C4-2B (cell line): ENCODE measurements at regions not wholly inside any gene's neighbourhood (a gene's known extent, or its start where the extent isn't known, plus 50 kb on each side); places are given as distances from the start of the nearest gene placed in this dataset.

Experiments
- H3K27ac ChIP-seq: fragments of 450-650 bp; 2 replicates; pipeline ENCODE4 v1.5.1; 2017
- ZFX ChIP-seq: fragments of 450-650 bp; IDR thresholded peaks from 2 replicates; pipeline ENCODE4 v1.6.1; 2017
- TF ChIP-seq, protein P1 (sequence below): fragments of 450-650 bp; conservative IDR thresholded peaks from 2 replicates; pipeline ENCODE4 v1.5.1; 2017; ENCODE audit warnings: mild to moderate bottlenecking

DNA sequence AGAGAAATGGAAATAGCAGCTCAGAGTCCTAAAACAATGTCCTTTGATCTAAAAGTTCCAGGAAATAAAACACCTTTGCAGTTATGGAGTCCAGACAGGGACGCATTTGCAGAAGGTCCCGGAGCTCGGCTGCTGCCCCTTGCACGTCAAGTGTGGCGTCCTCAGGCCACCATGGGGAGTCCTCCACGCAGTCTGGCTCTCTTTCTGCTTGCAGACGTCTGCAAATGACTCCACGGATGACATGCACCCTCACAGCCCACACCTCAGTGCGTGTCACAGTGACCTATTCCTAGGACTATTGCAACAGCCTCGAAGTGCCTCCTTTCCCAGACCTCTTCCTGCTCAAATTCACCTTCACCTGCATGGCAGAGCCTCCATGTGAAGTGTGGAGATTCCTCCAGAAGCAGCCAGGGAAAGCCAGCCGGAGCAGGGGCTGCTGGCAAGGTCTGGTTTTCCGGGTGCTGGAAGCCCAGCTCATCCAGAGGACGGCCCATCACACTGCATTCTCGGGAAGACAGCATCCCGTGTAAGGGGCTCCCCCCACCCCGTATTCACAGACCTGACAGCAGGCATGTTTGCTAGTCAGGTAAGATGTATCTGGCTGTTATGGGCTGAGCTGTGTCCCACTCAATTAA, 137.7 kb downstream of the ASB1 start:
- no peak overlapping the region for H3K27ac ChIP-seq
- TF ChIP-seq, protein P1, sequence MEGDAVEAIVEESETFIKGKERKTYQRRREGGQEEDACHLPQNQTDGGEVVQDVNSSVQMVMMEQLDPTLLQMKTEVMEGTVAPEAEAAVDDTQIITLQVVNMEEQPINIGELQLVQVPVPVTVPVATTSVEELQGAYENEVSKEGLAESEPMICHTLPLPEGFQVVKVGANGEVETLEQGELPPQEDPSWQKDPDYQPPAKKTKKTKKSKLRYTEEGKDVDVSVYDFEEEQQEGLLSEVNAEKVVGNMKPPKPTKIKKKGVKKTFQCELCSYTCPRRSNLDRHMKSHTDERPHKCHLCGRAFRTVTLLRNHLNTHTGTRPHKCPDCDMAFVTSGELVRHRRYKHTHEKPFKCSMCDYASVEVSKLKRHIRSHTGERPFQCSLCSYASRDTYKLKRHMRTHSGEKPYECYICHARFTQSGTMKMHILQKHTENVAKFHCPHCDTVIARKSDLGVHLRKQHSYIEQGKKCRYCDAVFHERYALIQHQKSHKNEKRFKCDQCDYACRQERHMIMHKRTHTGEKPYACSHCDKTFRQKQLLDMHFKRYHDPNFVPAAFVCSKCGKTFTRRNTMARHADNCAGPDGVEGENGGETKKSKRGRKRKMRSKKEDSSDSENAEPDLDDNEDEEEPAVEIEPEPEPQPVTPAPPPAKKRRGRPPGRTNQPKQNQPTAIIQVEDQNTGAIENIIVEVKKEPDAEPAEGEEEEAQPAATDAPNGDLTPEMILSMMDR = no peak
- TF ChIP-seq ZFX = no peak

DNA sequence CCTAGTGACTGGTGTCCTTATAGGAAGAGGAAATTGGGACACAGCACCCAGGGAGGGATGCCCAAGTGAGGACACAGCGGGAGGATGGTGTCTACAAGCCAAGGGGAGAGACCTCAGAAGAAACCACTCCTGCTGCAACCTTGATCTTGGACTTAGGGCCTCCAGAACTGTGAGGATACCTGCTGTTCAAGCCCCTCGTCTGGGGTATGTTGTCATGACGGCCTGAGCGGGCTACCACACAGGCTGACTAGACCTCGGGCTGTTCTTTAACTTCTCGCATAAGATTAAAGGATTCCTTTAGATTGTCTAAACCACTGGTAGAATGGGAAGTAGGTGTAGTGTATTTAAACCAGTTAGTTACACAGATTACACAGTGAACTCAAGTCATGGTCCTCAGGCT, 138.3 kb downstream of the ASB1 start:
- no peak for TF ChIP-seq ZFX
- TF ChIP-seq, protein P1 = no peak
- H3K27ac ChIP-seq = no peak overlapping the region

DNA sequence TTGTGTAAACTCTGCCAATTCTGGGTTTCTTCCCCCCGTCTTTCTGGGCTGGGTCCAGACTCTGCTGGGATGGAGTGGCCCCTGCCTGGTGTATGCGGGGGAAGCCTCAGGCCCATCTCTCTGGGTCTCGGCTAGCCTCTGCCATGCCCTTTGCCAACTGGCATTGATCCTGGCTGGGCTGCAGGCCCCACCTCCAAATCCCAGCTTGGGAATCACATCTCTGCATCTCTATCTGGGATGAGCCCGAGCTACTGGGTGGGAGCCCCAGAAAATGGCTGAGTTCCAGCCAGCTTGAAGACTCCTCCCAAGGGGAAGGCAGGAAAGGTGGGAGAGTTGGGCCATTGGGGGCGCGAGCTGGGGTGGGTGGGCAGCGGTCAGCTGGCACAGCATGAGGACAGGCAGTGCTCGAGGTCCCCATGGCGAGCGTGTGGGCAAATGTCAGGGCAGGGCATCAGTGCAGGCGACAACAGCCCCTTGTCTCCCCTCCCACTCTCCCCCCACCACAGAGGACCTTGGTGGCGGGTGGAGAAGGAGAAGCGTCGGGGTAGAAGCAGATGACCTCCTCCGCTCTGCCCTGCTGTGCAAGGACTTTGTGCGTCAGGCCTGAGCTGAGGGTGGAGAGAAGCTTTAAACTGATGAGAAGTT, 139.4 kb downstream of the ASB1 start:
- no peak overlapping the region for H3K27ac ChIP-seq
- TF ChIP-seq ZFX = no peak
- TF ChIP-seq, protein P1 = no peak

DNA sequence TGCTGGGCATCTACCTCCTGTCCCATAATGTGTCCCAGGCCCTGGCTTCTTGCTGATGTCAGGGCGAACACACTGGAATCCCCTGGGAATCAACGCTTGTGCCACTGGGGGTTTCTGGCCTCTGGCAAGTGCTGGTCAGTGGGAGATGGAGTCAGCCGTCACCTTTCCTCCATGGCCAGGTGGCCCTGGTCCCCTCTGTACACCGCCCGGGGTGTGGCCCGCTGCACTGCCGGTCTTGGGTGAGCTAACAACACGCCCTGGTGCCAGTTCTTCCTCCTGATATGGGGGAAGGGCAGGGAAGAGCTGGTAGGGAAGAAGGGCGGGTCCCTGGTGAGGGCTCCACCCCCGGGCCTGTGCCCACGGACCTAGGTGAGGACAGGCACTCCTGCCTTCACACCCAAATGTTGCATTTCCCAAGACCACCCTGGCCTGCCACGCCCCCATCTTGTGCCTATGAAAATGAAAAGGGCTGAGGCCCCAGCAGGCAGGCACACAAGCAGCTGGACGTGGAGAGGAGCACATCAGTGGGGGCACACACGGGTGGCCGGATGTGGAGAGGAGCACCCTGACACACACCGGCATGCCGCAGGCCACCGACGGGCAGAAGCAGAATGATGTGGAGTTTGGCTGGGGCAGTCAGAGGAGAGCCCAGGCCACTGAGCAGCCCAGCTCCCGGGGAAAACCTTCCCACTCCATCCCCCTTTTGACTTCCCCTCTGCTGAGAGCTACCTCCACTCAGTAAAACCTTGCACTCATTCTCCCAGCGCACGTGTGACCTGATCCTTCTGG, 140.5 kb downstream of the ASB1 start:
- no peak overlapping the region for H3K27ac ChIP-seq

DNA sequence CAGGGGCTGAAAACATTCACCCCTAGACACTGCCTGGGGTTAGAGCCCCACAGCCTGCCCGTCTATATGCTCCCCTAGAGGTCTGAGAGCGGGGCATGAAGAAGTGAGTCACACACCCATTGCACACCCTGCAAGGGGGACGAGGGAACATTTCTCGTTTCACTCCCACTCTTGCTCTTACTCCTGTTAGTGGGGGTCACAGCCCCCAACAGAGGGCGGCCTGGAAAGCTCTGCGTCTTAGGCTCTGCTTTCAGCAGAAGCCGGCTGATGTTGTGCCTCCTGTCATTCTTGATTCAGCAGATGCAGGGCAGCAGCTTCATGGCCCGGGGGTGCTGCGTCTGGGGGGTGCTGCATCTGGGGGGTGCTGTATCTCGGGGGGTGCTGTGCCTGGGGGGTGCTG, 141.3 kb downstream of the ASB1 start:
- no peak for TF ChIP-seq ZFX
- TF ChIP-seq, protein P1 = no peak
- no peak overlapping the region for H3K27ac ChIP-seq

More for the DNA sequence above, 140.5 kb downstream of the ASB1 start:
- no peak for TF ChIP-seq ZFX
- TF ChIP-seq, protein P1 = no peak

DNA sequence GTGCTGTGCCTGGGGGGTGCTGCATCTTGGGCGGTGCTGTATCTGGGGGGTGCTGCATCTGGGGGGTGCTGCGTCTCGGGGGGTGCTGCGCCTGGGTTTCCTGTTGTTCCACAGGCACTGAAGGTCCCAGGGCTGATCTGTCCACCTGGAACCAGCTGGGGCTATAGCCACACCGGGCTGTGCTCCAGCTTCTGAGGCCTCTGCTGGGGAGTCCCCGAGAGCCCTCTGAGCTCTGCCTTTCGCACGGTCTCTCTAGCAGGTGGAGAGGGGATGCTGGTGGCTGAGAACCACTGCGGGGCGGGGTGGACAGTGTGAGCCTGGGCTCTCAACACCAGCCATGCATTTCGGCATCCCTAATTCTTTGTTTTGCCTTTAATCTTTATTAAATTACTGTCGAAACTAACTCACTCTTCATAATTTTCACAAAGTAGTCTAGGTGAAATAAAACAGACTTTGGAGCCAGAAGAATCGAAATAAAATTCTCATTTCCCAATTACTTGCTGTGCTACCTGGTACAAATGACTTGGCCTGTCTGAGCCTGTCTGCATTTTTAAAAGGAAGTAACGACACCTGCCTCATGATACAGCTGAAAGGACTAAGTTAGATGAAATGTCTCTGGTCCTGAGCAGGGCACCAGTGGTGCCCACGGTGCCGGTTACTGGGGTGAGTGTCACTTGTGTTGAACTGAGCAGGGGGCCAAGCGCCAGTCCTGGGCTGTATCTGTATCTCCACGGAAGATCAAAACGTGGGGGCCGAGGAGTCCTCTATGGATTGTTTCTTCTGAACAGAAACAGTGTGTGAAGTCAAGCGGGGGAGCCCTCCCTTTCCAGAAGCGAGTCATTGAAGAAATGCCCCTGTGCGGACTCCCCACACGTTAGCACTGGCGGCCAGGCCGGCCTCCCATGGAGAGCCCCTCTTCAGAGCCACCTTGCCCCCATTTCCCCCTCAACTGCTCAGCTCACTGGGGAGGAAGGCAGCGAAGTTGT, 142.0 kb downstream of the ASB1 start:
- no peak overlapping the region for H3K27ac ChIP-seq
- no peak for TF ChIP-seq ZFX
- TF ChIP-seq, protein P1 = no peak
